Activated naive CD8-positive, alpha-beta T cell treated with anti-CD3 and anti-CD28 coated beads, Interleukin-2, amount 50 U/mL, for 24 hours (primary cell): ENCODE measurements at regions not wholly inside any gene's neighbourhood (a gene's known extent, or its start where the extent isn't known, plus 50 kb on each side); places are given as distances from the start of the nearest gene placed in this dataset.

Experiments used
- ATAC-seq: fragments of 150-1000 bp; cut with Tn5 transposase; one replicate; pipeline ENCODE4 v1.10.0; 2021
- DNase-seq: peaks from one replicate; pipeline ENCODE4 v3.0.0; 2021
- H3K27ac Mint-ChIP-seq: one replicate; pipeline ENCODE4 v1.8.0; 2021; ENCODE audit warnings: mild to moderate bottlenecking, mixed read lengths
- H3K27me3 Mint-ChIP-seq: one replicate; pipeline ENCODE4 v1.8.0; 2021; ENCODE audit warnings: mixed read lengths
- H3K36me3 Mint-ChIP-seq: one replicate; pipeline ENCODE4 v1.8.0; 2021; ENCODE audit warnings: low read depth, mixed read lengths
- H3K4me1 Mint-ChIP-seq: one replicate; pipeline ENCODE4 v1.8.0; 2021; ENCODE audit warnings: mixed read lengths
- H3K4me3 Mint-ChIP-seq: one replicate; pipeline ENCODE4 v1.8.0; 2021; ENCODE audit warnings: mild to moderate bottlenecking, moderate library complexity, mixed read lengths
- H3K9me3 Mint-ChIP-seq: one replicate; pipeline ENCODE4 v1.8.0; 2021; ENCODE audit warnings: mixed read lengths

GRCh38 chr6:65933390-65933789, 226.4 kb upstream of the EYS start:
- Mint-ChIP-seq H3K4me3 (no peak overlapping the region), H3K9me3 (peaks cover 10% of the 10 kb centered on the region), H3K36me3 (no peaks in the 10 kb centered on the region), H3K27me3 (no peaks in the 10 kb centered on the region), H3K4me1 (no peaks in the 10 kb centered on the region), H3K27ac (no peak overlapping the region)
- ATAC-seq, result no peak
- no peak for DNase-seq

- Mint-ChIP-seq H3K27ac (no peak overlapping the region), H3K27me3 (no peaks in the 10 kb centered on the region), H3K4me1 (no peaks in the 10 kb centered on the region), H3K36me3 (no peaks in the 10 kb centered on the region), H3K4me3 (no peak overlapping the region), H3K9me3 (peaks cover 8% of the 10 kb centered on the region)
- DNase-seq (no peak), ATAC-seq (no peak)
Measured at GRCh38 chr6:65927141-65927540, 220.1 kb upstream of the EYS start.

- Mint-ChIP-seq H3K4me3 (no peak overlapping the region), H3K9me3 (peaks cover 4% of the 10 kb centered on the region), H3K27ac (no peak overlapping the region), H3K27me3 (no peaks in the 10 kb centered on the region), H3K4me1 (no peaks in the 10 kb centered on the region), H3K36me3 (no peaks in the 10 kb centered on the region)
- ATAC-seq (no peak), DNase-seq (no peak)
Measured at GRCh38 chr6:65924411-65924810, 217.4 kb upstream of the EYS start.

GRCh38 chr6:65922049-65922448, 215.0 kb upstream of the EYS start:
- Mint-ChIP-seq H3K27ac (no peak overlapping the region), H3K4me3 (no peak overlapping the region), H3K36me3 (no peaks in the 10 kb centered on the region), H3K4me1 (no peaks in the 10 kb centered on the region), H3K27me3 (no peaks in the 10 kb centered on the region), H3K9me3 (peaks cover 4% of the 10 kb centered on the region)
- no peak for DNase-seq
- ATAC-seq, result no peak

- Mint-ChIP-seq H3K27me3 (no peaks in the 10 kb centered on the region), H3K4me1 (no peaks in the 10 kb centered on the region), H3K36me3 (no peaks in the 10 kb centered on the region), H3K4me3 (no peak overlapping the region), H3K9me3 (peaks cover 23% of the 10 kb centered on the region), H3K27ac (no peak overlapping the region)
- ATAC-seq (no peak), DNase-seq (no peak)
Measured at GRCh38 chr6:65908065-65908464, 201.0 kb upstream of the EYS start.

- Mint-ChIP-seq H3K27me3 (no peaks in the 10 kb centered on the region), H3K9me3 (peaks cover 19% of the 10 kb centered on the region), H3K4me3 (no peak overlapping the region), H3K27ac (no peak overlapping the region), H3K36me3 (no peaks in the 10 kb centered on the region), H3K4me1 (no peaks in the 10 kb centered on the region)
- ATAC-seq, result no peak
- DNase-seq, result no peak
Measured at GRCh38 chr6:65903992-65904391, 197.0 kb upstream of the EYS start.

- Mint-ChIP-seq H3K4me3 (no peak overlapping the region), H3K27me3 (no peaks in the 10 kb centered on the region), H3K36me3 (no peaks in the 10 kb centered on the region), H3K9me3 (peaks cover 20% of the 10 kb centered on the region), H3K27ac (no peak overlapping the region), H3K4me1 (no peaks in the 10 kb centered on the region)
- DNase-seq (no peak), ATAC-seq (no peak)
Measured at GRCh38 chr6:65900928-65901327, 193.9 kb upstream of the EYS start.

GRCh38 chr6:65896140-65896539, 189.1 kb upstream of the EYS start:
- Mint-ChIP-seq H3K9me3 (peaks cover 15% of the 10 kb centered on the region), H3K36me3 (no peaks in the 10 kb centered on the region), H3K27me3 (no peaks in the 10 kb centered on the region), H3K4me3 (no peak overlapping the region), H3K27ac (no peak overlapping the region), H3K4me1 (no peaks in the 10 kb centered on the region)
- ATAC-seq (no peak), DNase-seq (no peak)

- no peak overlapping the region for H3K4me3 Mint-ChIP-seq
- no peak for ATAC-seq
Measured at GRCh38 chr6:65876668-65877067, 169.6 kb upstream of the EYS start.

GRCh38 chr6:65852369-65852852, 145.4 kb upstream of the EYS start:
- Mint-ChIP-seq H3K4me3 (no peak overlapping the region), H3K36me3 (no peaks in the 10 kb centered on the region), H3K27me3 (no peaks in the 10 kb centered on the region), H3K4me1 (no peaks in the 10 kb centered on the region), H3K27ac (no peak overlapping the region), H3K9me3 (peaks cover 14% of the 10 kb centered on the region)
- no peak for ATAC-seq
- no peak for DNase-seq

More at GRCh38 chr6:65876668-65877067, 169.6 kb upstream of the EYS start:
- Mint-ChIP-seq H3K27me3 (no peaks in the 10 kb centered on the region), H3K27ac (no peak overlapping the region), H3K9me3 (peaks cover 16% of the 10 kb centered on the region), H3K4me1 (no peaks in the 10 kb centered on the region), H3K36me3 (no peaks in the 10 kb centered on the region)
- no peak for DNase-seq

- Mint-ChIP-seq H3K9me3 (peaks cover 16% of the 10 kb centered on the region), H3K4me3 (no peak overlapping the region), H3K27ac (no peak overlapping the region), H3K27me3 (no peaks in the 10 kb centered on the region), H3K36me3 (no peaks in the 10 kb centered on the region), H3K4me1 (no peaks in the 10 kb centered on the region)
- ATAC-seq, result no peak
- no peak for DNase-seq
Measured at GRCh38 chr6:65830151-65830550, 123.1 kb upstream of the EYS start.

- no peak for ATAC-seq
- H3K4me3 Mint-ChIP-seq, result no peak overlapping the region
- H3K36me3 Mint-ChIP-seq, result no peaks in the 10 kb centered on the region
- no peak for DNase-seq
- no peaks in the 10 kb centered on the region for H3K4me1 Mint-ChIP-seq
- H3K9me3 Mint-ChIP-seq, result peaks cover 27% of the 10 kb centered on the region
- no peak overlapping the region for H3K27ac Mint-ChIP-seq
- H3K27me3 Mint-ChIP-seq, result no peaks in the 10 kb centered on the region
Measured at GRCh38 chr6:65819152-65819551, 112.1 kb upstream of the EYS start.

- Mint-ChIP-seq H3K4me1 (no peaks in the 10 kb centered on the region), H3K9me3 (peaks cover 27% of the 10 kb centered on the region), H3K36me3 (no peaks in the 10 kb centered on the region), H3K27ac (no peak overlapping the region), H3K4me3 (no peak overlapping the region), H3K27me3 (no peaks in the 10 kb centered on the region)
- DNase-seq (no peak), ATAC-seq (no peak)
Measured at GRCh38 chr6:65818576-65818975, 111.5 kb upstream of the EYS start.

GRCh38 chr6:65816991-65817390, 110.0 kb upstream of the EYS start:
- Mint-ChIP-seq H3K27ac (no peak overlapping the region), H3K27me3 (no peaks in the 10 kb centered on the region), H3K4me1 (no peaks in the 10 kb centered on the region), H3K36me3 (no peaks in the 10 kb centered on the region), H3K4me3 (no peak overlapping the region), H3K9me3 (peaks cover 32% of the 10 kb centered on the region)
- DNase-seq (no peak), ATAC-seq (no peak)

GRCh38 chr6:65814071-65814470, 107.0 kb upstream of the EYS start:
- Mint-ChIP-seq H3K27ac (no peak overlapping the region), H3K36me3 (no peaks in the 10 kb centered on the region)

GRCh38 chr6:65803186-65803585, 96.2 kb upstream of the EYS start:
- Mint-ChIP-seq H3K27ac (no peak overlapping the region), H3K4me3 (no peak overlapping the region), H3K27me3 (no peaks in the 10 kb centered on the region), H3K36me3 (no peaks in the 10 kb centered on the region), H3K9me3 (peaks cover 8% of the 10 kb centered on the region), H3K4me1 (no peaks in the 10 kb centered on the region)
- ATAC-seq, result no peak
- DNase-seq, result no peak

More at GRCh38 chr6:65814071-65814470, 107.0 kb upstream of the EYS start:
- no peaks in the 10 kb centered on the region for H3K4me1 Mint-ChIP-seq
- H3K27me3 Mint-ChIP-seq, result no peaks in the 10 kb centered on the region
- no peak for DNase-seq
- no peak for ATAC-seq
- H3K4me3 Mint-ChIP-seq, result no peak overlapping the region
- H3K9me3 Mint-ChIP-seq, result peaks cover 23% of the 10 kb centered on the region
